GM12873 (cell line): ENCODE measurements at regions not wholly inside any gene's neighbourhood (a gene's known extent, or its start where the extent isn't known, plus 50 kb on each side); places are given as distances from the start of the nearest gene placed in this dataset.

Experiments used
- CTCF ChIP-seq: IDR thresholded peaks from 2 replicates; pipeline ENCODE4 v1.5.1; 2012; ENCODE audit warnings: low read depth, mild to moderate bottlenecking, moderate library complexity, low read length, control low read depth; ENCODE audit not compliant: insufficient read depth; ENCODE audit errors: missing control alignments

GRCh38 chr1:14320518-14320917 lies 278.0 kb upstream of the KAZN start:
- no peak for TF ChIP-seq CTCF

- TF ChIP-seq CTCF, result no peak
Measured at GRCh38 chr1:14320986-14321385, 277.5 kb upstream of the KAZN start.

GRCh38 chr1:14321422-14321821 lies 277.1 kb upstream of the KAZN start:
- no peak for TF ChIP-seq CTCF

- TF ChIP-seq CTCF, result no peak
Measured at GRCh38 chr1:14323568-14324247, 274.8 kb upstream of the KAZN start.

GRCh38 chr1:14324248-14324630 lies 274.2 kb upstream of the KAZN start:
- no peak for TF ChIP-seq CTCF

GRCh38 chr1:14326857-14327256 lies 271.6 kb upstream of the KAZN start:
- TF ChIP-seq CTCF, result no peak

GRCh38 chr1:14328685-14329084 lies 269.8 kb upstream of the KAZN start:
- no peak for TF ChIP-seq CTCF
